Suppressor macrophage (primary cell): ENCODE measurements at regions not wholly inside any gene's neighbourhood (a gene's known extent, or its start where the extent isn't known, plus 50 kb on each side); places are given as distances from the start of the nearest gene placed in this dataset.
"Not testable (repeated sequence)": the region's sequence is repeated elsewhere in the genome, so short reads cannot be mapped to it uniquely, and the experiment has no call there.

Experiments
- DNase-seq, 4 experiments: peaks; one replicate each; pipeline ENCODE4 v3.0.0-alpha.2; 2020 to 2022

DNA sequence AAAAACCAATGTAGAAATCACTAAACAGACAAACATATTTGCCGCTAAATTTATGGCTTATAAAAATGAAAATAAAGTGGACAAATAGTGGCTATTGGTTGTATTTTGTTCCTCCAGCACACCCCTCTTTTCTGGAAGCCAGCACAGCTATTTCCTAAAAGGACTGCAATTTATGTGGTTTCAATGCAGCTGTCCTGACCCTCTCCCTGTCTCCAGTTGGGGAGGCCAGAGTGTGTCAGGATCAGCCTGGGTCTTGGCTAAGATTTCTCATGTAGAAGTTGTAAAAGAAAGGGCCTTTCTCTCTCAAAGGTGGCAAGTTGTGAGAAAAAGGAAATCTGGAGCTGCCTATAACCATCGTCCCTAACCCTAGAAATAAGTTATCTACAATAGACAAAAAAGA, 165.6 kb downstream of the ALDH8A1 start:
- no peak for DNase-seq

DNA sequence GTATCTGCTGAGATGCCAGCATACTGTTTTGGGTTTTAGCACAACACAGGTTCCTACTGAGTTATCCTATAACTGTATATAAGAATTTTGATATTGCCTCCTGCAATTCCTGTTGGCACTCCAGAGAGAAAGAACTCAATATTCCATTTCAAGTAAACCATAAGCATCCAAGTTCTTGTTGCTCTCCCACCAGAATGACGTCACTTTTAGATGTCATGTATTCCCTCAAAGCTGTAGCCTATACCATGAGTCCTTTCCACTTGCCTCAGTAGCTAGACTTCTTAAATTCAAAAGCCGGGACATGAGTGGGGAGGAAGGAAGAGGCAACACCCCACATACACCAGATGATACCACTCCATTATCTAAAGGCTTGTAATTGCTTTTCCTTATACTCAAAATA, 171.5 kb downstream of the ALDH8A1 start:
- no peak for DNase-seq

DNA sequence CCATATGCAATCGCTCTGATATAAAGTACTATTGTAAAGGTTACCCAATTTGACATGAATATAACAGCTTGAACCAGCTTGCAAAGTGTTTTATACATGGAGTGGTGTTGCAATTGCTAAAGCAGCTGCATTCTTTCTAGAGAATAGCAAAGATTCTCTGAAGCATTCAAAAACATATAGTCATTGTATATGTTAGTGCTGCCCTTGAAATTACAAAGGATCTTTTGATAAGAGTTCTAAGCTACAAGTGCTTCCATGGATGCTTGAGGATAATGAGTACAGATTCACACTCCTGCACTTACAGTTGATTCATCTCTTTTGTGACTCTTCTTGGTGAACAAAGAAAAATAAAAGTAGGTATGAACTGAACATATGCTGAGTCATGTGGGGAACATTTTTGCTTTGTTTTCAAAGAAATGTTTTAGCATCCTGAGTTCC, 175.7 kb downstream of the ALDH8A1 start:
- DNase-seq: no peak

DNA sequence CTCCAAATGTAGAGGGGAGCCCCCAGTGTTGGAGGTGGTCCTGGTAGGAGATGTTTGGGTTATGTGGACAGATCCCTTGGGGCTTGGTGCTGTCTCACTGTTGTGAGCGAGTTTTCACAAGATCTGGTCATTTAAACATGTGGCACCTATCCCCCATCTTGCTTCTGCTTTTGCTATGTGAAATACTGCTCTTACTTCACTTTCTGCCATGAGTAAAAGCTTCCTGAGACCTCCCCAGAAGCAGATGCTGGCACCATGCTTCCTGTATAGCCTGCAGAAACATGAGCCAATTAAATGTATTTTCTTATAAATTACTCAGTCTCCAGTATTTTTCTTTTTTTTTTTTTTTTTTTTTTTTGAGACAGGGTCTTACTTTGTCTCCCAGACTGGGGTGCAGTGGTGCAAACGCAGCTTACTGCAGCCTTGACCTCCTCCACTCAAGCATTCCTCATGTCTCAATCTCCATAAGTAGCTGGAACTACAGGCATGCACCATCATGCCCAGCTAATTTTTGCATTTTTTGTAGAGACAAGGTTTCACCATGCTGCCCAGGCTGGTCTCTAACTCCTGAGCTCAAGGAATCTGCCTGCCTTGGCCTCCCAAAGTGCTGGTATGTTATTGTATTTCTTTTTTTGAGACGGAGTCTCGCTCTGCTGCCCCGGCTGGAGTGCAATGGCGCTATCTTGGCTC, 177.1 kb downstream of the ALDH8A1 start:
- DNase-seq: peak; percentile 9 to 54 (median 38)

DNA sequence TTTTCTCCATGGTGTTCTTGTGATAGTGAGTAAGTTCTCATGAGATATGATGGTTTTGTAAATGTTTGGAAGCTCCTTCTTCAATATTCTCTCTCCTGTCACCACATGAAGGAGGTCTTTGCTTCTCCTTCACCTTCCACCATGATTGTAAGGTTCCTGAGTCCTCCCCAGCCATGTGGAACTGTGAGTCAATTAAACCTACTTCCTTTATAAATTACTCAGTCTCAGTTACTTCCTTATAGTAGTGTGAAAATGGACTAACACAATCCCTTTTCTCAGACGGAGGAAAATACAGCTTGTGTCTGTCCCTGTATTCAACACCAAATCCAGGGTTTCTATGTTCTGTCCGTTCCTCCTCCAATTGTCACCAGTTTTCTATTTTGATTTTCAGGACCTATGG, 181.0 kb downstream of the ALDH8A1 start:
- DNase-seq: peak; percentile 17 to 61 (median 42)

DNA sequence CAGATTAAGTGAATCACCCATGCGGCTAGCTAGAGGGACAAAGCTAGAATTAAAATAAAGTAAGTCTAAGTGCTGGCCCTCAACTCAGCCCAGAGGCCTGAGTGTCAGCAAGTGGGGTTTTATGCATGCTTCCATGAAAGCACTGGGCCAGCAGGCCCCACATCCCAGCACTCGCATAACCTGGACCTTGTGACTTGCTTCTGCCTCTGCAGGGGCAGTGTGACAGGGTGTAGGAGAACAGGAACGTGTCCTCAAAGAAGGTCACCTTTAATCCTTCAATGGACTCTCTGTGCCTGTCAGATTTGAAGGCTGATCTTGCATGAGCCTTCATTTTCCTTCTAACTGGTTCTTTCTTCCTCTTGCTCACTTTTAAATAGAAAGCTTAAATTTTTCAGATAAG, 183.4 kb downstream of the ALDH8A1 start:
- peak; percentile 3 to 43 (median 36) for DNase-seq

DNA sequence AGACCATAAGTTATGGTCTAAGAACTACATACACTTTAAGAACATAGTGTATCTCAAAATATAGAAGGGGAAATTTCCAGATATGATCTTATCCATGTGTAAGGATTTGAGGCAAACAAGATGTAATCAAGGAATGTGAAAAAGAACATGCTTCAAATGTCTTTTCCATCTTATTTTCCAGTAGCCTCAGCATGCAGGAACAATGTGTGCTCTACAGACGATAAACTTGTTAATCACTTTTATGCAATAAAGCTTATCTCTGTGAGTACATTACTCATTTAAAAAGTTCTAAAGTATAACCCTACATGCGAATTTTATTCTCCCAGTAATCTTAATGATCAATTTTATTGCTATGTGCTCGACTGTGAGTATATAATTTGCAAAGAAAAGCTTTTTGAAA, 185.2 kb downstream of the ALDH8A1 start:
- no peak for DNase-seq

DNA sequence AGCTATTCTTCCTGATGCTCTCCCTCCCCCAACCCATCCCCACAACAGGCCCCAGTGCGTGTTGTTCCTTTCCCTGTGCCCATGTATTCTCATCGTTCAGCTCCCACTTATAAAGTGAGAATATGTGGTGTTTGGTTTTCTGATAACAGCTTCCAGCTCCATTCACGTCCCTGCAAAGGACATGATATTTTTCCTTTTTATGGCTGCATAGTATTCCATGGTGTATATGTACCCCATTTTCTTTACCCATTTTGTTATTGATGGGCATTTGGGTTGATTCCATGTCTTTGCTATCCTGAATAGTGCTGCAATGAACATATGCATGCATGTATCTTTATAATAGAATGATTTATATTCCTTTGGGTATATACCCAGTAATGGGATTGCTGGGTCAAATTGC, 186.3 kb downstream of the ALDH8A1 start:
- not testable (repeated sequence) for DNase-seq

DNA sequence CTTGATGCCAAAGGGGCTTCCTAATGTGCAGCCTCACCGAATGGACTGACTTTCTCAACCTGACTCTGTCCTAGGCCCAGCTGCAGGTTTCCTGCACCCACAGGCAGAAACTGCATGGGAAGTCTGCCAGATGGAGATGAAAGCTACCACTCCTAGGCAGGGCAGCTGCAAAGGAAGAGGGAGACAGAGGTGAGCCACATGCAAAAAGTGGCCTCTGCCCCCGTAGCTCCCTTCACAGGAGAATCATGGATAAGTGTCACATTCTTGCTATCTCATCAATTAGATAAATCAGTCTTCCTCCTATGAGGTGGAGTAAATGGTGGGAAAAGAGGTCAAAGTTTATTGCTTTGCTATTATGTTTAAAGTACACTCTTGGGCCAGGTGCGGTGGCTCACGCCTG, 191.3 kb downstream of the ALDH8A1 start:
- no peak for DNase-seq

DNA sequence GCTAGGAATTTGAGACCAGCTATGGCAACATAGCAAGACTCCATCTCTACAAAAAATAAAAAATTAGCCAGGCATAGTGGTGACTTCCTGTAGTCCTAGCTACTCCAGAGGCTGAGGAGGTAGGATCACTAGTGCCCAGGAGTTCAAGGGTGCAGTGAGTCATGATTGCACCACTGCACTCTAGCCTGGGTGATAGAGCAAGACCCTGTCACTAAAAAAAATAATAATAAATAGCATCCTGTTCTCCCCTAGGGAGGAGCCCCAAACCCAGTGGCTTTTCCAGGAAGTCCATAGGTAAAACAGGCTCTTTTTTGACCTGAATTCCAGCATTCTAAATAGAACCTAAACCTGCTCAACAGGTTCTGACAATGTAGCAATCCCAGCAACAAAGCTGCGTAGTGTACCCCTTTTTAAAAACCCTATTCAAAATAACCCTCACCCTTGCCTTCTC, 192.0 kb downstream of the ALDH8A1 start:
- no peak for DNase-seq

DNA sequence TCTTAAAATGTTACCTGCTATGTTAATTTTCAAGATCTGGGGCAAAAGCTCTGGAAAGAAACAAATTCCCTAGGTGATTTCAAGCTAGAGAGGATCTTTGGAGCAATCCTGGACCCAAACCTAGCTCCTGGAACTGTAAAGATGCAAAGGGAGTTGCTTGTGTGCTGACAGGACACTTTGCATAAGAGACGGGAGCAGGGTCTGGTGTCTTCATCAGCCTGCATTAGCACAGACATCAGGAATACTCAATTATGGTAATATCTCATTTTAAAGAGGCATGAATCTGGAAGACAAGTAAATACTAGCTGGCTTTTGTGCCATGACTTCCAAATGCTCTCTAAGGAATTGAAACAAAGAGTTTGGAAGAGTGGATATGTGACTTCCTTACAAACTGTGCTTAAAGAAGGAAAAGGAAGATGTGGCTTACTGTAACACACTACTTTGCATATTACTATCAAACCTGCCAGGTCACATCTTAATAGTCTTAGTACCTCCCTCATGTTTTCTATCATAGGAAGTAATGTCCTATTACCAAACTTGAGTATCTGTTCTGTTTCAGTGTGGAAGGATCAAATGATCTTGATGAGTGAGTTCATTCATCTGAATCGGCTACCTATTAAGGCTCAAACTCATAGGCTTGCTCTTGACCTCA, 193.4 kb downstream of the ALDH8A1 start:
- DNase-seq: no peak

DNA sequence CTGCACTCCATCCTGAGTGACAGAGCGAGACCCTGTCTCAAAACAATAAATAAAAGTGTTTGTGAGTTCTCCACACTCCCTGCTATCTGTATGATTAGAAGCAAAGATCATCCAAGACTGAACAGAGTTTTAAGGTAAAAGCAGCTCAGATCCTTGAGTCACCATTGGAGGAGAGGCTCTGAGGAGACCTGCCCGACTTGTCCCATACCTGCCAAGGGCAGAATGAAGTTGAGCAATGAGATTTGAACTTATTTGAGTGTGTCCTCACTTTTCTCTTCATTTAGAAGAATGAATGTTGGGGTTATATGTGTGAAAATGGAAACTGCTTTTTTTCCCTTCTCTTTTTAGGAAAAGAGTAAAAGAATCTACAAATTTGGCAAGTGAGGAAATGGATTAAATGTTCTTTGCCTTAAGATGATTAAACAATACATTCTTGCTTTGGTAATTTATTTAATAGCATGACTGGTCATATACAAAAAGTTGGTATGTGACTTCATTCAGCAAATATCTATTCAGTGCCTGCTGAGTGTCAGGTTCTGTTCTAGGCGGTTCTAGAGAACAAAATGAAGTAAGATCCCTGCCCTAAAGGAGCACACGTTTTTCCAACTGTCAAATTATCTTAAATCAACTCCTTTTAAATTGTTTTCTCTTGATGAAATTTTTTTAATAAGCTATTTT, 195.7 kb downstream of the ALDH8A1 start:
- DNase-seq: no peak

DNA sequence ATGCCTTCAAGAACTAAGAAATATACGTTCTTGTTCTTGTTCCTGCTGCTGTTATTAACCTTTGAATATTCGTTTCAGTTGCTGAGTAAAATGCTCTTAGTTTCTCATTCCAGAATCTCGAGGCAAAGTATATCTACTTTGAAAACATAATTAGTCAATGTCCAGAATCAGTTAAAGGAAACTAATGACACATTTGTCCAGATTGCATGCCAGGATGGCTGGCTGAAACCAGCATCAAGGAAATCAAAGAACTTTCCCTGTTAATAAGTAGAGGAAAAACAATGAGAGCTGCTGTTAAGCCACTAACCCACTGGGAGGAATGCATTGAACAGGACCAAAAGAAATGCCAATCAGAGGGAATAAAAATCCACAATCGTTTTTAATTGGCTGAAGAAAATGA, 196.9 kb downstream of the ALDH8A1 start:
- DNase-seq: no peak

DNA sequence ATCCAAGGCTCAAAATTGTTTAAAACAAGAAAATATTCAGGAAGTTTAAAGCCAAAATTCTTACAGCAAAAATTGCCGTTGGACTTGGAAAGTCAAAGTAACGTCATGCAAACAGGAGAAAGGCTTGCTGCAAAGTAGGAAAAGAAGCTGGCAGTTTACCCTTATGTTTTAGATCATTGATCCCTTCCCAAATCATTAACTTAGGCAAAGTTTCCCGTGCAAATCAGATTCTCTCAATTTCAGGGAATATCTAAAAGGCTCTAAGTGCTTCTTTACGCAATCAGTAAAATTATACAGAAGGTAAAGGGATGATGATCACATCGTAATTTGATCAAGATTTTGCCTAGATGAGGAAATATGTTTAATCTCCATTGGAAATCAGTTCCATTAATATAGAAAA, 197.5 kb downstream of the ALDH8A1 start:
- no peak for DNase-seq

DNA sequence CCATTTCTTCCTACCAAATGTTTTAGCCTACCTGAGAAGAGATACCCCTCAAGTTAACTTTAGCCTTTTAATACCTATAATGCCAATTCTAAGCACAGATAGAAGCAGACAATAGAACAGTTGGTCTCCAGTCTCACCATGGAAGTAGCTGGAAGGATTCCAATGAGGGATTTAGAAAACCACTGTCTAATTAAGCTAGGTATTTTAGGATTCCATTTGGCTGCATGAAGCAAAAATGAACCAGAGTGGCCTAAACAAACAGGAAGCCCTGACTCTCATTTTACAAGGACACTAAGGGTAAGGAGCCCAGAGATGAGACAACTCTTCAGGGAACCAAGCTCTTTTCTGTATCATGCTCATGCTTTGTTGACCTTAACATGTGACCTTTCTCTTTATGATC, 199.2 kb downstream of the ALDH8A1 start:
- no peak for DNase-seq

DNA sequence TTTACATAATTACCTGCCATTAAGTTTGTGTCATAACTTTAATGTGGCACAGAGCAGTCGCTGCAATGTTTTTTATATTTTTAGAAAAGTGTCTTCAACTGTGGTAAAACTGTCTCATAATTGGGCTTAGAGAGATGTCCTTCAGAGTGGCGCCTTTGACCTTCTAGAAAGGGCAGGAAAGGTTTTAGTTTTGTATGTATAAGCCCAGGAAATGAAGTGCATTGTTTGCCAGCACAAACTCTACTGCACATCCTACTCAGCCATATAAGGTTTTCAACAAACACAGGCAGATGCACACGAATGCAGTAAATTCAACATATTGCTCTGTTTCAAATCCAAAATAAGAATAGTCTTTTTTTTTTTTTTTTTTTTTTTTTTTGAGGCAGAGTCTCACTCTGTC, 201.4 kb downstream of the ALDH8A1 start:
- no peak for DNase-seq

DNA sequence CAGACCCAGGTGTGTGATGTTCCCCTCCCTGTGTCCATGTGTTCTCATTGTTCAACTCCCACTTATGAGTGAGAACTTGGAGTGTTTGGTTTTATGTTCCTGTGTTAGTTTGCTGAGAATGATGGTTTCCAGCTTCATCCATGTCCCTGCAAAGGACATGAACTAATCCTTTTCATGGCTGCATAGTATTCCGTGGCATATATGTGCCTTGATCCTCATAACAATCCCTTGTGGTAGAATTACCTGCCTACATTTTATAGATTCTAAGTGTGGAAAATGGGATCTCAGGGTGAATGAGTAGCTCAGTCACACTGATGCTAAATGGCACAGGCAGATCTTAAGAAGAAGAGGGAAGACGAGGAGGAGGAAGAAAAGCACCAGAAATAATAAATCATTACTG, 202.7 kb downstream of the ALDH8A1 start:
- not testable (repeated sequence) for DNase-seq

DNA sequence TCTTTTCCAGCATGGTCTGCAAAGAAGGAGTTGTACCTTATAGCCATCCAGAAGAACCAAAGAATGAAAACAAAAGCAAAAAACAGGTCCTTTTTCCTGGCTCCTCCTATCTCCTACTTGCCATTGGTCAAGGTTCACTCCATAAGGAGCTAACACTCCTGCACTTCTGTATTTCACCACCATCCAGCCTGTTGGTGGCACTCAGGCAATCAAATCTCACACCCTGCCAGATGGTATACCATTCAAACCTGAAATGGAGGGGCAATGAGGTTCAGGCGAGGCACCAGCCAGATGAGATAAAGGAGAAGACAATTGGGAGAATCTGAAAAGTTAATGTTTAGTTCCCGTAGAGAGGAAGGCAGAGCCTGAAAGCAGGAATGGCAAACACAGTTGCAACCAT, 203.8 kb downstream of the ALDH8A1 start:
- no peak for DNase-seq

DNA sequence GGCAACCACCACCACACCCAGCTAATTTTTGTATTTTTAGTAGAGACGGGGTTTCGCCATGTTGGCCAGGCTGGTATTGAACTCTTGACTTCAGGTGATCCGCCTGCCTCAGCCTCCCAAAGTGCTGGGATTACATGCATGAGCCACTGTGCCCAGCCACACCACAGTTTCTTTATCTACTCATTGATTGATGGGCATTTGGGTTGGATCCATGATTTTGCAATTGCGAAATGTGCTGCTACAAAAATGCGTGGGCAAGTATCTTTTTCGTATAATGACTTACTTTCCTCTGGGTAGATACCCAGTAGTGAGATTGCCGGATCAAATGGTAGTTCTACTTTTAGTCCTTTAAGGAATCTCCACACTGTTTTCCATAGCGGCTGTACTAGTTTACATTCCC, 204.7 kb downstream of the ALDH8A1 start:
- DNase-seq: not testable (repeated sequence)

DNA sequence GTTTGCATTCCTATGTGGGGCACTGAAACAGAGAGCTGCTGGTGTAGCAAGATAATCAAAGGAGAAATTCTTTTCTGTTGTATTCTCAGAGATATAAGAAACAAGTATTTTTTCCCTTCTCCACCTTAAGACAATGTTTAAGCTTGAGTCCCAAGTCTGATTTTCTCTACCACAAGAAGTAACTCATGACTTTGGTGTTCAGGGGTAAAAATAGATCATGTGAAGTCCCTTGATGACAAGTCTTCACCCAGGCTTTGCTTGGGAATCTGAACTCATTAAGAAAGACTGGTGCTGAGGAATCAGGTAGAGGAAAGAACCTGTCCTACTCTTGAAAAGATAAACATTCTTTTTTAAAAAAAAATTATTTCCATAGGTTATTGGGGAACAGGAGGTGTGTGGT, 205.6 kb downstream of the ALDH8A1 start:
- no peak for DNase-seq

DNA sequence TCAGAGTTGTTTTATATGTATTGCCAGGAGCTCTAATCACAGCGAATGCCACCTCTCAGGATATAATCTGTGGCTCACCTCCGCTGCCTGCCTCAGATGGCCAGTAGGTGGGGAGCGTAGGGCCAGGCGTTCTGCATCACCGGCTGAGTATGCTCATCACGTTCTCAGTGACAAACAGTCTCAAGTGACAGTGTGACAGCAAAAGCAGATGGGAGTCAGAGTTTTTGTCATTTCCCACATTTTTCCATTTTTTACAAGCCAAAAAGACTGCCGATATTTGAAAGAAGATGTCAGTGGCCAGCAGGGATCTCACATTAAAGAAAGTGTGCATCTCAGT, 208.7 kb downstream of the ALDH8A1 start:
- DNase-seq: no peak

DNA sequence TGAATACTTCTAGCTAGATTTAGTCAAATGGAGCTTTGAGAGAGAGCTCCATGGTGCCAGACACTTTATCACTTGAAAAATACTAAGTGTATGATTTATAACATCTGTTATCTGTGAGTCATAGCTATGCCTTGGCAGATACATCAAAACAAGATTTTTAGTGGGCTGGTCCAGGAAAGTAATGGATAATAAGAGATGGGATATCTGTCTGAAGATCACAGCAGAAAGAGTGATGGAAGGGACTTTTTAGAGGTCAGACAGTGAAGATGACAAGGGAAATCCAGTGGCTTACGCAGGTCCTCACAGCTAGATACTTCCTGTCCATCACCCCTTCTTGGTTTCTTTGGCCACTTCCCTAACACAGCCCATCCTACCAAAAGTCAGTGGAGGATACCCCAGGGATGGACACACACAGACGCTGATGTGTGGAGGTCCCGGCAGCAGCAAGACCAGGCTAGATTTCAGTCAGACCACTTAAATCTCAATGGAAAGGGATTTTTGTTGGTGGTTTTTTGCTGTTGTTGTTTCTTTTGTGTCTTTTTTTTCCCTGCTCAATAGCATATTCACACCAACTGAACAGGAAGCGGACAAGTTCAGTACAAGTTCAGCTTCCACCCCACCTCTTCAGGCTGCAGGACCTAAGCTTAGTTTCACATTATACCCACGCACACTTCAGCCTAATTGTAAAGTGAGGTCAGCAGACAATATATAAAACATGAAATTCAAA, 209.3 kb downstream of the ALDH8A1 start:
- no peak for DNase-seq

DNA sequence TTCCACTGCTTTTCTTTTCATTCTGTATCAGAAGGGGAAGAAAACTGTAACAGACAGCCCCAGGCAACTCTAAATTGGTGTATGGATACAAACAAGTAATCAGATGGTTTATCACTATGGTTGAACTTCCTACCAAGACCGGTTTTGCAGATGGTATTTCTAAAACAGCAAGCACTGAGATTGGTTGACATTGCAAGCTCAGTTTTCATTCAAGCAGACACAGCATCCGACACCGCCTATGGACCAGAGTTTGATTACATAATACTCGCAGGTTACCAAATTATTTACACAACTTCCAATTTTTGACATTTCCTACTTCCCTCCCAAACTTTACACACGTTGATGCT, 209.9 kb downstream of the ALDH8A1 start:
- DNase-seq: no peak
